Uterus (tissue), 2 donors: ENCODE measurements at regions not wholly inside any gene's neighbourhood (a gene's known extent, or its start where the extent isn't known, plus 50 kb on each side); places are given as distances from the start of the nearest gene placed in this dataset.

Source experiments
- POLR2A ChIP-seq, 2 donors: fragments of 450-650 bp; IDR thresholded peaks; one replicate each; pipeline ENCODE4 v1.6.1; 2016; ENCODE audit warnings: antibody characterized with exemption in 2 of 2, mild to moderate bottlenecking in 1 of 2, moderate library complexity in 1 of 2
- TF ChIP-seq, protein P1 (sequence below), 4 experiments: fragments of 200-600 bp in 2 of 4; fragments of 450-650 bp in 2 of 4; sonication (generic) in 2 of 4; IDR thresholded peaks; one replicate each; pipeline ENCODE4 v1.5.1; 2016 to 2019; ENCODE audit warnings: antibody characterized with exemption in 4 of 4, mild to moderate bottlenecking in 2 of 4, moderate library complexity in 1 of 4

DNA sequence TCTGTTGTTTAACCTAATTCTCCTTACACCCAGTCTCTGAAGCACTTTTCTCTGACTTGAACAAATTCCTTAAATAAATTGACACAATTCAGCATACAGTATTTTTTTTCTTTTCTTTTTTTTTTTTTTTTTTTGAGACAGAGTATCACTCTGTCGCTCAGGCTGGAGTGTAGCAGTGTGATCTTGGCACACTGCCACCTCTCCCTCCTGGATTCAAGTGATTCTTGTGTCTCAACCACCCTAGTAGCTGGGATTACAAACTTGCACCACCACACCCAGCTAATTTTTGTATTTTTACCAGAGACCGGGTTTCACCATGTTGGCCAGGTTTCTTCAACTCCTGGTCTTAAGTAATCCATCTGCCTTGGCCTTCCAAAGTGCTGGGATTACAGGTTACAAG is 1498.1 kb upstream of the PCDH10 start:
- TF ChIP-seq, protein P1, sequence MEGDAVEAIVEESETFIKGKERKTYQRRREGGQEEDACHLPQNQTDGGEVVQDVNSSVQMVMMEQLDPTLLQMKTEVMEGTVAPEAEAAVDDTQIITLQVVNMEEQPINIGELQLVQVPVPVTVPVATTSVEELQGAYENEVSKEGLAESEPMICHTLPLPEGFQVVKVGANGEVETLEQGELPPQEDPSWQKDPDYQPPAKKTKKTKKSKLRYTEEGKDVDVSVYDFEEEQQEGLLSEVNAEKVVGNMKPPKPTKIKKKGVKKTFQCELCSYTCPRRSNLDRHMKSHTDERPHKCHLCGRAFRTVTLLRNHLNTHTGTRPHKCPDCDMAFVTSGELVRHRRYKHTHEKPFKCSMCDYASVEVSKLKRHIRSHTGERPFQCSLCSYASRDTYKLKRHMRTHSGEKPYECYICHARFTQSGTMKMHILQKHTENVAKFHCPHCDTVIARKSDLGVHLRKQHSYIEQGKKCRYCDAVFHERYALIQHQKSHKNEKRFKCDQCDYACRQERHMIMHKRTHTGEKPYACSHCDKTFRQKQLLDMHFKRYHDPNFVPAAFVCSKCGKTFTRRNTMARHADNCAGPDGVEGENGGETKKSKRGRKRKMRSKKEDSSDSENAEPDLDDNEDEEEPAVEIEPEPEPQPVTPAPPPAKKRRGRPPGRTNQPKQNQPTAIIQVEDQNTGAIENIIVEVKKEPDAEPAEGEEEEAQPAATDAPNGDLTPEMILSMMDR (IDR thresholded peaks at IDR 0.05): no peak
- no peak for TF ChIP-seq POLR2A (IDR thresholded peaks at IDR 0.05)
